Adrenal gland (tissue), 9 donors: ENCODE measurements at regions not wholly inside any gene's neighbourhood (a gene's known extent, or its start where the extent isn't known, plus 50 kb on each side); places are given as distances from the start of the nearest gene placed in this dataset.

Source experiments
- DNase-seq, 7 donors: peaks; one replicate each; pipeline ENCODE4 v3.0.0-alpha.2; 2019 to 2020
- H3K27ac ChIP-seq, 5 donors: fragments of 200-600 bp; sonication (generic) in 4 of 5; 1 replicate in 3 of 5; 2 replicates in 2 of 5; pipeline versions ENCODE4 v1.5.1 to v1.8.0; 2016 to 2020; ENCODE audit warnings: mild to moderate bottlenecking in 1 of 5
- H3K27me3 ChIP-seq: fragments of 200-600 bp; 2 replicates; pipeline ENCODE4 v1.8.0; 2021
- H3K36me3 ChIP-seq, 2 donors: fragments of 200-600 bp; replicated peaks in 1 of 2; 1 replicate in 1 of 2; 2 replicates in 1 of 2; pipeline versions ENCODE4 v1.5.1 to v1.8.0; 2018 to 2022
- H3K4me1 ChIP-seq, 2 donors: fragments of 200-600 bp; replicated peaks in 1 of 2; 1 replicate in 1 of 2; 2 replicates in 1 of 2; pipeline versions ENCODE4 v1.5.1 to v1.8.0; 2018 to 2021
- H3K4me3 ChIP-seq, 4 donors: fragments of 200-600 bp; sonication (generic) in 3 of 4; one replicate each; pipeline ENCODE4 v1.5.1; 2016 to 2018
- H3K9me3 ChIP-seq, 3 donors: fragments of 200-600 bp; sonication (generic) in 1 of 3; replicated peaks in 1 of 3; 1 replicate in 2 of 3; 2 replicates in 1 of 3; pipeline versions ENCODE4 v1.5.1 to v1.8.0; 2016 to 2021
- CTCF ChIP-seq, 6 experiments: fragments of 450-650 bp in 4 of 6; fragments of 200-600 bp in 2 of 6; sonication (generic) in 1 of 6; IDR thresholded peaks; 1 replicate in 5 of 6; 2 replicates in 1 of 6; pipeline versions ENCODE4 v1.5.1 to v1.8.0; 2016 to 2021; ENCODE audit warnings: antibody characterized with exemption in 6 of 6, mild to moderate bottlenecking in 2 of 6, moderate library complexity in 1 of 6
- POLR2A ChIP-seq, 2 donors: fragments of 450-650 bp; IDR thresholded peaks; one replicate each; pipeline ENCODE4 v1.6.1; 2017; ENCODE audit warnings: antibody characterized with exemption in 2 of 2, mild to moderate bottlenecking in 2 of 2, moderate library complexity in 1 of 2
- WGBS, 4 donors: extraction: QIAGEN DNeasy Blood & Tissue Kit in 2 of 4; methylation state at CpG; one replicate each; pipeline versions ENCODE4 v1.1.5 to v1.1.7; 2013 to 2017; 5-methylcytosine and 5-hydroxymethylcytosine counted together
- intact Hi-C, 2 donors: fragments of 100-400 bp; cut with DNase I; formaldehyde crosslinking; loops; one replicate each; pipeline versions ENCODE4 v1.14.1 to v1.15.0; 2022 to 2023
- donor health status: healthy with polysubstance abuse.
- donor health status: Bipolar disorder and iron deficiency.
- donor health status: DM: yes; HTN: yes; CAD: no.
- donor health status: DM: no; HTN: no; CAD: no.
- donor health status: DM: no; HTN: no; CAD: no.

GRCh38 chrX:107537815-107538214, 88.4 kb downstream of the FRMPD3 start:
- peaks cover 13% of the 10 kb centered on the region for H3K27me3 ChIP-seq
- DNase-seq: peak; percentile 16 to 55 (median 27)
- no peak overlapping the region for H3K4me3 ChIP-seq
- H3K9me3 ChIP-seq: no peaks in the 10 kb centered on the region
- TF ChIP-seq CTCF (IDR thresholded peaks at IDR 0.05) (peak in 5 of 6 experiments; percentile 9 to 46 (median 28)), POLR2A (IDR thresholded peaks at IDR 0.05) (no peak)
- WGBS, 4 donors: 20 to 34% (median 27%) methylated on average over 6 of the region's 6 CpGs
- intact Hi-C loops: no loop called here
- H3K4me1 ChIP-seq: no peaks in the 10 kb centered on the region
- H3K36me3 ChIP-seq: no peaks in the 10 kb centered on the region
- no peak overlapping the region for H3K27ac ChIP-seq

- TF ChIP-seq POLR2A (IDR thresholded peaks at IDR 0.05): no peak
- no peak for TF ChIP-seq CTCF (IDR thresholded peaks at IDR 0.05)
- H3K4me3 ChIP-seq: no peak overlapping the region
- no peaks in the 10 kb centered on the region for H3K9me3 ChIP-seq
- H3K36me3 ChIP-seq: no peaks in the 10 kb centered on the region
- no peak for DNase-seq
- peaks cover 13% of the 10 kb centered on the region for H3K27me3 ChIP-seq
- intact Hi-C loops: no loop called here
- H3K4me1 ChIP-seq: no peaks in the 10 kb centered on the region
- 75 to 100% (median 88%) methylated on average over 1 of the region's 1 CpG; no CpG with 5 or more reads in 1 of the 4 donors for WGBS, 4 donors
- no peak overlapping the region for H3K27ac ChIP-seq
Observed at GRCh38 chrX:107541244-107541643, 87.1 kb upstream of the PRPS1 start.

GRCh38 chrX:107542040-107542439, 86.3 kb upstream of the PRPS1 start:
- Histone ChIP-seq H3K27me3 (peaks cover 8% of the 10 kb centered on the region), H3K36me3 (no peaks in the 10 kb centered on the region), H3K9me3 (no peaks in the 10 kb centered on the region), H3K4me1 (no peaks in the 10 kb centered on the region), H3K27ac (no peak overlapping the region), H3K4me3 (no peak overlapping the region)
- intact Hi-C loops: no loop called here
- TF ChIP-seq POLR2A (IDR thresholded peaks at IDR 0.05): no peak
- no peak for TF ChIP-seq CTCF (IDR thresholded peaks at IDR 0.05)
- DNase-seq: no peak

- TF ChIP-seq CTCF (IDR thresholded peaks at IDR 0.05) (no peak), POLR2A (IDR thresholded peaks at IDR 0.05) (no peak)
- no peaks in the 10 kb centered on the region for H3K36me3 ChIP-seq
- H3K27ac ChIP-seq: no peak overlapping the region
- WGBS, 4 donors: 17 to 31% (median 18%) methylated on average over 2 of the region's 2 CpGs; no CpG with 5 or more reads in 1 of the 4 donors
- no peaks in the 10 kb centered on the region for H3K9me3 ChIP-seq
- H3K4me1 ChIP-seq: no peaks in the 10 kb centered on the region
- intact Hi-C loops: no loop called here
- peak in 1 of 7 donors; percentile 6 for DNase-seq
- no peak overlapping the region for H3K4me3 ChIP-seq
- peaks cover 12% of the 10 kb centered on the region for H3K27me3 ChIP-seq
Observed at GRCh38 chrX:107542500-107542899, 85.8 kb upstream of the PRPS1 start.
